ENCODE measurements at regions not wholly inside any gene's neighbourhood (a gene's known extent, or its start where the extent isn't known, plus 50 kb on each side); places are given as distances from the start of the nearest gene placed in this dataset.
"Not testable (repeated sequence)": the region's sequence is repeated elsewhere in the genome, so short reads cannot be mapped to it uniquely, and the experiment has no call there.

DNA sequence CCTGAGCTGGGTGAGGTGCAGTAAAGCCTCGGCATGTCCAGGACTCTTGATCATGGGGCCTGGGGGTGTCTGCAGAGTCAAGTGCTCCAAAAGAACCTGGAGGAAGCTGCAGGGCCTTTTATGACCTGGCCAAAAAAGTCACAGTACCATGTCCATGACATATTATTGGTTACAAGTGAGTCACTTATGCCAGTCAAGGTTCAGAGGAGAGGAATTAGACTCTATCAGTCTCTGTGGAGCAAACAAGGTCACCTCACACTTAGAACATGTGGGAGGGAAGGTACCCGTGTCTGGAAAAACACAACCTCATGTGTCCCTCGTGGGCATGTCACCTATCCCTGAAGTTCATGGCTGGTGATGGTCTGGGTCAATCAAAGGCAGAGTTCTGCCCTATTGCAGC, 465.7 kb downstream of the FBXO15 start:
- no peak for DNase-seq (ENCODE audit: low read depth)

DNA sequence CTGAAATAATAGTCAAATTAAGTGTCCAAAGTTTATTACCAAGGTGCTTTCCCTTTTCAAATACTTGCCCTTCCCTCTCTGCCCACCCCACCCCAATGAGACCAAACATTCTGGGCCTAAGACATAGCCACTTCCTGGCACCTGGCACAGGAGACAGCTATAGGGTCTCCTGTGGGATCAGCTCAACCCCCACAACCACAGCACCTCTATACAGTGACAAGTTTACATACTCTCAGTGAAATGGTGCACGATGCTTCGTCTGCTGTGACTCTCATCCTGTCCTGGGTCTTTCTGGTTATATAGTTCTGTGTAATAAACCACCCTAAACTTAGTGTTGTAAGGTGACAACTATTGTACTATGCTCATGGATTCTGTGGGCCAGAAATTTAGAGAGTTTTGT, 466.2 kb downstream of the FBXO15 start:
- no peak for DNase-seq (ENCODE audit: low read depth)

- no peak for DNase-seq (ENCODE audit: low read depth)
These were observed 467.5 kb downstream of the FBXO15 start for GRCh38 chr18:73679941-73680712.

DNA sequence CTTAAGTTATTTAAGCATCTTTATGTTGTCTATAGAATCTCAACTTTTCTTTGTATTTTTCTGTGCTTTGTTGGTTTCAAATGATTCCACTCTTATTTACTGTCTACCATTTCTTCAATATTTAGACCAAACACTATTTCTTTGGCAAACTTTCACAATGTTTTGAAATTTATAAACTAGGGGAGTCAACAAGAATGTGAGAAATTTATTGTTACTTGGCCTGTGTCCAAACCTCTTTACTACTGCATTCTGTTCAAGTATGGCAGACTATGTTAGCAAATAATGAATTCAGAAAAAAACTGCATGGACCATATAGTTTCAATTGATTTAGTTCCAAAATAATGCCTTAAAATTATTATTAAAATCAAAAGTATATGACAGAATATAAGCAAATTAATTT, 470.2 kb downstream of the FBXO15 start:
- no peak for DNase-seq (ENCODE audit: low read depth)

DNA sequence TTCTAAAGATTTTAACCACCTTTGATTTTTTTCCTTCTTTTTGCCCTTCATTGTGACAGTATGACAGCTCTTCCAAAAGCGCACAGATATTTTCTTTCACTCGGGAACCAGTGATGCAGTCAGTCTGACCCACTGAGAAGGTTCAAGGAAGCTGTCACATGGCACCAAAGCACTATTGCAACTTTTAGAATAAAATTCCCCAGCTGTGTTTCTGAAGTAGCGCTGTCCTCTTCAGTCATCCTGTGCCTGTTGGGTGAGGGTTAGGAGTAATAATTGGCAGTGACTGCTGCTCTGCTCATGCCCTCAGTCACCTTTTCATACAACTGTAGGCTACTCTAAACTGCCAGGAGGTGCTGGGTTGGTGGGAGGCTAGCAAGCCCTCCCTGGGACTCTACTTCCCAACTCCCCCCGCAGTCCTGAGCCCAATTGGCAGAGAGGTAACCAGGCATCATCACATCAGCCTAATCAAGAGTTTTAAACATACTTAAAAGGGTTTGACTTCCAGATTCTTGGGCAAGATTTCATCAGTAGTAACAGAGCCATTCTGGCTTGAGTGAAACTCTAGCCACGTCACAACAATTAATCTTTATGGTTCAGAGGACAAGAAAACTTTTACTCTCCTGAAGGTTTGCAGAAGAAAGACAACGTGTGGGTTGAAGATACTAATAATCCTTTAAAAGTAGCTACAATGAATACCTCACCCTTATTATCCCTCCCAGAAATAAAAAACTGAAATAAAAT, 473.3 kb downstream of the FBXO15 start:
- no peak for DNase-seq (ENCODE audit: low read depth)

DNA sequence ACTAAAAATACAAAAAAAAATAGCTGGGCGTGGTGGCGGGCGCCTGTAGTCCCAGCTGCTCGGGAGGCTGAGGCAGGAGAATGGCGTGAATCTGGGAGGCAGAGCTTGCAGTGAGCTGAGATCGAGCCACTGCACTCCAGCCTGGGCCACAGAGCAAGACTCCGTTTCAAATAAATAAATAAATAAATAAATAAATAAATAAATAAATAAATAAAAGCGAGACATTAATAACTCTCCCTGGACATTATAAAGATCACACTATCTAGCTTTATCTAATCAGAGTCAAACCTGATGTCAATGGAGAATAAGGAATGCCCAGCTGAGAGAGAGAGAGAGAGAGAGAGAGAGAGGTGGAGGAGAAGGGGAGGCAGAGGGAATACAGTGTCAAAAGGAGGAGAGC, 476.2 kb downstream of the FBXO15 start:
- not testable (repeated sequence) for DNase-seq (ENCODE audit: low read depth)

DNA sequence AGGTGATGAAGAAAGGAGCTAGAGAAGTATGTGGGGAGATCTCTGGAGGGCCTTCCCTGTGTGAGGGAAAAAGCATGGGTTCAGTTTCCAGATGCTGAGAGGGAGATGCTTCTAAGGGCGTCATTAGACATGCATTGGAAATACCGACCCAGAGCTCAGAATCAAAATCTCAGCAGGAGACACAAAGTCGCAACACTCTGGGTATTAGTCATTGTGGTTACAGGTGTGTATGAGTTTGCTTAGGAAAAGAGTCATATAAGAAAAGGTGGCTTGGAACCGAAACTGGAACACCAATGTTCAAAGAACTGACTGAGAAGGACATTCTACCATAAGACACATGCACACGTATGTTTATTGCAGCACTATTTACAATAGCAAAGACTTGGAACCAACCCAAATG, 477.1 kb downstream of the FBXO15 start:
- DNase-seq (ENCODE audit: low read depth) = no peak

DNA sequence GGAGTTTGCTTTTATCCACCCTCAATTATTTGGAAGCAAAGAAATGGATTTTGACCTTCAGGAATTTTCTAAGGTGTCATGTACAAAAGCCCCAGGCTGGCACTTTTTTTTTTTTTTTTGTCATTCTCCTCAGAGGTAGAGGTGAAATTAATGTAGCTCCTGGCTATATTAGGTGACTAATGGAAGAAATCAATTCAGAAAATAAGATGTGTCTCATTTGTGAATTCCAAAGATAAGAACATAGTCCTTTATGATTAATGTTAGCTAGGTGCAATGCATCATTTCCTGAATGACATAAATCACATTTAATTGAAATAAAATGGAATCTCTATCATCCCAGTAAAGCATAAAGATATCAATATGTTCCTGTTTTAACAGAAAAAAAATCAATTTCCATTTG, 477.6 kb downstream of the FBXO15 start:
- DNase-seq (ENCODE audit: low read depth) = no peak

DNA sequence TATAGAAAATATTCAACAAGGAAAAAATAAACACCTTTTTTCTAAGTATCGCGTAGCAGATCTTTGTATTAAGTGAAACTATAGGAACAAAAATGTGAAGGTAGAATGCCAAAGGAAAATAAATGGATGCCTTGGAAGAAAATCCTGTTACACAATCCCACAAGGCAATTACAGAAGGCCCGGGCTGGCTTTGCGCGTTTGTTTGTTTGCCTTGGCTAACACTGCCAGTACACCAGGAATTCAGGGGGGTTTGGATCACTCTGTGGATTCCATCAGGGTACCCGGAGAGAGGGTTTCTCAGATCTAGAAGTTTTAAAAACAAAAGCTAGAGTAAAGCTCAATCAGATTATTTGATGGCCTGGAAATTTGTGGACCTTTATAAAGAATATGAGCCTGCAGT, 478.3 kb downstream of the FBXO15 start:
- DNase-seq (ENCODE audit: low read depth) = no peak

- no peak for DNase-seq (ENCODE audit: low read depth)
These were observed 479.6 kb downstream of the FBXO15 start for GRCh38 chr18:73668051-73668450.

- DNase-seq (ENCODE audit: low read depth) = no peak
These were observed 480.9 kb downstream of the FBXO15 start for GRCh38 chr18:73666772-73667171.

DNA sequence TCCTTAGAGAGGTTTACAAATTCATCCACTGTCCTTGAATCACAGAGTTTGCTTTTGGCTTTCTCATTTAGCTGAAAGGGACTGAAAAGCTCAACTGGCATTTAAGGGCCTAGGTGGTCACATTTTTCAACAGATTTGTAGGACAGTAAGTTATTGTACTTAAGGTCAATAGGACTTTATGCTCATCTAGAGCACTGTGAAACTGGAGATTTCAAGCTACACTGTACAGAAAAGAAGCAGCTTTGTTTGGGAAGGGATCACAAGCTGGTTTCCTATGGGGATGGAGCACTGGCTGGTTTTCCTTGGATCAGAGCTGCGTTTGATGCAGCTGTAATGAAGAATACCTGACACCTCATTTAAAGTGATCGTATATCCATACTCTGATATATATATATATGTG, 482.7 kb downstream of the FBXO15 start:
- no peak for DNase-seq (ENCODE audit: low read depth)

GRCh38 chr18:73663581-73663980, 484.1 kb downstream of the FBXO15 start:
- DNase-seq (ENCODE audit: low read depth) = no peak

DNA sequence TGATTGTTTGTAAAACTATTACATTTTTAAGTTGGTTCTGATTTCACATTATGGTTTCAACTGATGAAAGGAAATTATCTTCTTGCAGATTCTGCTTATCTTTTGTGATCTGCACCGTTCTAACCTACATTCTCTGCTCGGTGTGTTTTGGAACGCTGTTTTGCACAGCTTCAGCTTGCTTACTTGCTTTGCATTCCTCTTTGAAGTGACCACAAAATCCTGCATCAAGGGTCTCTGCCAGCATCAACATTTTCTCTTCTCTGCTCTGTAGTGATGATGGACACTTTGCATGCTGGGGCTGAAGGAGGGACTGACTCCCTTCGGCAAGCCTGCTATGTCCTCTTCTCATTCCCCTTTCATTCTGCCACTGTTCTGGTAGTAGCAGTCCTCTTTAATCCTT, 485.2 kb downstream of the FBXO15 start:
- DNase-seq (ENCODE audit: low read depth) = no peak

DNA sequence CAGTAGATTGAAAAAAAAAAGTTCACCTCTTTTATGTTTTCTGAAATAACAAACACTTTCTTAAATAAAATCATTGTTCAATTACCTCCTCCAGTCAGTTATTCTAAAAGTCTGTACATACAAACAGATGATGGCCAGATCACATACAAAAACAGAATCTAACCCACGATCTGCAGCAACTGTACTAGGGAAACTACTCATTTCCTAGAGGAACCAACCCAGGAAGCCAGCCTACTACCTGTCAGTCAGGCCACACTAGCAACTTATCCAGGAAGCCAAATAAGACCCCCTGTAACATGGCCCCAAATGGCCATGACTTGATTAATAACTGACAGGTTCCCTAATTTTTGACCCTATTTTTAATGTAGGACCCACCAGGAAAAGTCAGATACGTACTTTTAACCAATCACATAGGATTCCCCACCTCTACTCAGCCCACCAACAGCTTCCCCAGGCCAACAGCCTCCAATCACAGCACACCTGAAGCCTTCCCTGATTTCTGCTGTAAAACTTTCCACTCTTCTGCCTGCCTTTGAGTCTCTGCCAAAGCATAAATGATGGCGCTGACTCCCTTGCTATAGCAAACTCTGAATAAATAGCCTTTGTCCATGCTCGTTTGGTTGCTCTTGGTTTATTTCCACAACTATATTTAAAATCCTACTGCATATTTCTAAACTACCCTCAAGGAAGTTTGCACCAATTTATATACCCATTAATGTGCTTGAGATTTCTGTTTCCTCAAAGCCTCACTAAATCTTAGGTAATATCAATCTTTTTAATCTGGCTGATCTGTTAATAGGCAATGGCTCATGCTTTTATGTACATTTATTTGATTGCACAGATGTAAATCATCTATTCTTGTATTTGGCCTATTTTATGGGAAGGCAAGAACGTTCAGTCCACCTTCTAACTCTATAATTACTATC, 486.4 kb downstream of the FBXO15 start:
- DNase-seq (ENCODE audit: low read depth) = no peak

DNA sequence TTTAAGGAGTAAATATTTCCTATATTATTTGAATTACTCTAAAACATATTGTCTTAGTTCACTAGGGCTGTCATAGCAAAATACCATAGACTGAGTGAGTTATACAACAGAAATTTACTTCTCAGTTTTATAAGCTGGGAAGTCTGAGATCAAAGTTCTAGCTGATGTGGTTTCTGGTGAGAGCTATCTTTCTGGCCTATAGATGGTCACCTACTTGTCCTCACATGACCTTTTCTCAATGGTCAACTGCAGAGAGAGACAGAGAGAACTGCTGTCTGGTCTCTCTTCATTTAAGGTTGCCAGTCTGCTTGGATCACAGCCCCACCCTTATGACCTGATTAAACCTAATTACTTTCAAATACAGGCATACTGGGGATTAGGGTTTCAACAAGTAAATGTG, 490.9 kb downstream of the FBXO15 start:
- no peak for DNase-seq (ENCODE audit: low read depth)

DNA sequence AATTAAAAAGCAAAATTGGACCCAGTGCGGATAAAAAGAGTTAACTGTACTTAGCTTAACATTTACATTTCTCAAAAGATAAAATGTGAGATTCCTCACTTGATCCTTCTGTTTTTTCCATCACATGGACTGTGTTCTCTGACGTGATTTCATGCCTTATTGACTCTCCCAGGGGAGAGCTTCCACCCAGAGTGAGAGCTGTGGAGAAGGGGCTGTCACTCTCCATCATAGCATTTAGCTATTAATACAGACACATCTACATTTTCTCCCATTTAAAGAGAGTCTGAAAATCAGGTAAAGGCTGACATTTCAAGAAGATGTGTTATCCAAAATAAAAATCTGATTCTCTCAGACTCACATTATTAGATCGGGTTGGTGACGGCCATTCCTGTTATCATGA, 493.8 kb downstream of the FBXO15 start:
- no peak for DNase-seq (ENCODE audit: low read depth)

DNA sequence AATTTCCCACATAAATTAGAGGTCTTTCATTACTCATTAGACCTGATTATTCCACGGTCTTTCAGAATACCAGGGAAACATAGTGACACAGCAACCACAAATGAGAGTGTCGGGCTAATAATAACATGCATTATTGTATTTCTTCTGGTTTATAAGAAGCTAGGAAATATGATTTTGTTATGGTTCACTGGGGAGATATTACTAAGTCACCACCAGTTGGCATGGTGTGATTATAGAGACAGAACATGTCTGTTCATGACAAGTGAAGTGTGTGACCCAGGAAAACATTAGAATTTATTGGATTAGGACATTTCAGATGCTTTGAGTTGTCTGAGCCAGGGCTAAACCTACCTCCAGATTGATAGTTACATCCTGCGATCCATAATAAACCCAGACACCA, 494.4 kb downstream of the FBXO15 start:
- no peak for DNase-seq (ENCODE audit: low read depth)

DNA sequence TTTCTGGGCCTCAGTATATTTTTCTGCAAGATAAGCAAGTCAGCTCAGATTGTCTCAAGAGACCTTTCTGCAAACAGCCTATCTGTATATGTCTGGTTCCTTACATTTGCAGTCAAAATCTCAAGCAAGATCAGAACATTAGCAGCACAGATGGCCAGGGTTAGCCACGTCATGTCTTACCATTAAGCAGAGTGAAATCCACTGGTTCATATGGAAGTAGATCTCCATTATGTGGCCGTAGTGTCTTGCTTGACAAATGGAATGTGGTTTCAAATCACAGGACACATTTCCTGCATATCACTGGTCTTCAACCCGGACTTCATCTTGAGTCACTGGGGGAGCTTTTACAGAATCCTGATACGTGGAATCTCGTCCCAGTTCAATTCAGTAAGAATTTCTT, 500.2 kb downstream of the FBXO15 start:
- DNase-seq (ENCODE audit: low read depth) = no peak

- DNase-seq (ENCODE audit: low read depth) = no peak
These were observed 500.9 kb downstream of the FBXO15 start for GRCh38 chr18:73646772-73647171.

GRCh38 chr18:73646196-73646595, 501.4 kb downstream of the FBXO15 start:
- DNase-seq (ENCODE audit: low read depth) = no peak

DNA sequence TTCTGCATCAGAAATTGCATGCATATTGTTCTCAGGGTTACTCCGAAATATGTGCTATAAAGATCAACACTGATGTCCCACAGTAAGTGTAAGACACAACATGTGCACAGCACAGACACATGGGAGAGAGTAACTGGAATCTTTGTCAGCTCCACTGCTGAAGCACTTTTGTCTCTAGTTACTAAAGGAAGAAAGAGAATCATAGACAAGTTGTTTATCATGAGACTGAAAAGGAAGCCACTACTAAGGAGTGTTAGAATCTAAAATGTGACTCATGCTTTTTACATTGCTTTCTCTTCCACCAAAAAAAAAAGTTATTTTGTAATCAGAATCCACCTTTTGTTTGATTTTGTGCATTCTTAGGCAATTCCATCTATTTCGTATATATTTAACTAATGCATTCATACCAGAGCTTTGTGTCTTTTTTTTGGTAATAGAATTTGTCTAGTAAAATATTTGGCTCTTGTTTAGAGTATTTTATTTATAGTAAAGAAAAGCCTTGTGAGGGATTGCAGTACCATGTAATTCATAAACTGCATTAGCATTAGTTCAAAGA, 502.4 kb downstream of the FBXO15 start:
- DNase-seq (ENCODE audit: low read depth) = no peak

Data from stimulated activated CD8-positive, alpha-beta memory T cell treated with anti-CD3 and anti-CD28 coated beads, Interleukin-15, amount 100 ng/mL, for 24 hours (primary cell).